Right hindlimb (tissue), 1 donor: ENCODE measurements at regions not wholly inside any gene's neighbourhood (a gene's known extent, or its start where the extent isn't known, plus 50 kb on each side); places are given as distances from the start of the nearest gene placed in this dataset.

Source experiments
- DNase-seq: peaks from one replicate; pipeline ENCODE4 v3.0.0-alpha.2; 2018

DNA sequence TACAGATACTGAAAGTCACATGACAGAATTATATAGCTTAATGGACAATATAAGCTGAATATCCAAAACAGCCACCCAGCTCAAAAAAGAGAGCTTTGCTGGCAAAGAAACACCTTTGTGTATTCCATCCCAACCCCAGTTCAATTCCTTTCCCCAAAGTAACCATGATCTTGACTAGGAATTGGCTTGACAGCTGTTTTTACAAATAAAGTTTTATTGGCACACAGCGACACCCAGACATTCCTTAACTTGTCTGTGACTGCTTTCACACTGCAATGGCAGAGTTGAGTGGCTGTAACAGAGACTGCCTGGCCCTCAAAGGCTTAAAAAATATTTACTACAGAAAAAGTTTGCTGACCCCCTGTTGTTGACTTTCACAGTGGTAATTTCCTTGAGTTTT is 264.0 kb upstream of the TSHZ2 start:
- DNase-seq: no peak

DNA sequence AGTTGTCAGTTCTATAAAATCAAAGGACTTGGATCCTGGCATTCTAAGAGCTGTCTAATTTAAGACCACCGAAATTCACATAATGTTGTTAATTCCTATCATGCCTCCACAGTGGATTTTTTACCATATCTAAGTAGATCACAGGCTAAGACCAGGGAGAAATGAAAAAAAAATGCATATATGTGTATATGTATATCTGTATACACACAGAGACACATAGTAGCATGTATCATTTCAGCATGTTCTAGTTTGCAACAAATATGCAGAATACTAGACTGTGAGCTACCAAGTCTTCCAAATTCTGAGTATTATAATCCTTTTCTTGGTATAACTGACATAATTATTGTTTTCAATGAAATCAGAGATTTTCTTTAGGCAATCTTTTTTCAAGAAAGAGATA is 267.6 kb upstream of the TSHZ2 start:
- no peak for DNase-seq

DNA sequence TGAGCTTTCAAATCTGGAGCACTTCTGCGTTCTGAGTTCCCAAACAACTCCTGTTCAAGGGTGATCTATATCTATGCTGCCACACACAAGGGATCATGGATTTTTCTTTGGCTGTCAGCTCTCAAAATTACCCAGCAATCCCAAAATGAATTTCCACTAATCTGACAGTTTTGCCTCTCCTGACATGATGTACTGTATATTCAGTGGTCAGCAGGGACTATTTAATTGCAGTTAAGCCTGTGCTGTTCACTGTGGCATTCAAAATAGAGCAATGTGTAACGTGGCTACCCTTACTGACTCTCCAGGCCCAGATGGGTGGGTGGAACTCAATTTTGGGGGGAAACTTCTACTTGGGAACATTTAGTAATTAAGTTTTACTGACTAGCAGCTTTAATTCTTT is 283.8 kb upstream of the TSHZ2 start:
- no peak for DNase-seq

DNA sequence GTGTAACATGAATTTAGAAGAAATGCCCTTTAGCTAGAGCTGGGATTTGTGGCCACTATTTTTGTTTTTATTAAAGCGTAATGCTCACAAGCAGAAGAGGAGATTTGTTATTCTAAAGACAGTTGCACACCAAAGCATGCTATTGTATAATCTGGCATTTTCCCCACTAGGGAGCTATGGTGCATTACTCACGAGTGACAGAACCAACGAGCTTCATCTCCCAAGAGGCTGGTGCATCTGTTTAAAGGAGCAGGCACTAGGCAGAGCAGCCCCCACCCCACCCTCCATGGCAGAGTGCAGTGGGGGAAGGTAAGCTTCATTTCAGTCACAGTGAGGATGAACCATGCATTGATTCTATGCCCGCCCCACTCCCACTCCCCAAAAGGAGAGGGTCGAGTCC is 287.3 kb upstream of the TSHZ2 start:
- no peak for DNase-seq

DNA sequence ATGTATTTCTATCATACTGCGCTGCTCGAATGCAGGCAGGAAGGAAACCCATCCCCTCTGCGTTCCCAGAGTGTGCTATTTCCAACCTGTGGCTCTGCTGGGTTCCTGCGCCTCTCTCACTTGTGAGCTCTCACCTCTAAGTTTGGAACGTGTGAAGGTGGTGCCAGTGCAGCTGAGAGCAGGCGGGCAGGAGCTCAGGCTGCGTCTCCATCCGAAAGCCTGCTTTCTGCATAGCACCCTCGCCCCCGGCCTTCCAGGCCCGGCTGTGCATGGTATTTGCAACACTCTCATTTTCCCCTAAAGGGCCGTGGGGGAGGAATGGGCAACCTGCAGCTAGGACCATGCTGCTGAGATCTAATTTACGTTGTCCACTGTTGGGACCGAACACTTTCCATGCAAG is 288.0 kb upstream of the TSHZ2 start:
- DNase-seq: no peak

DNA sequence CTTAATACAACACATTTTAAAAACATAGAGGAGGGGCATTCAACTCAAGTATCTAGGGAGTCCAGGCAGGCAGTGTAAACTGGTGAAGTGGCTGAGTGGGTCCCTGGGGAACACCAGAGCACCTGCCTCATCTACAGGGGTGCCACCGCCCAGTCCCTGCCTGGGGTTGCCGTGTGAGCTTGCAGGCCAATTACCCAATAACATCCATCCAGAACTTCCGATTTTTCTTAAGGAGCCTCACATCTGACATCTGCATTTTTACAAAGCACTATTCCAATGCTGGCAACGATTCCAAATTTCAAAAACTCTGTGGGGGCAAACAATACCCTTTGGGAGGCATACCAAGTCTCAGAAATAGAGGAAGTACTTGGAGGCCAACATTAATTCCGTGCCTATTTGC is 288.4 kb upstream of the TSHZ2 start:
- DNase-seq: no peak

DNA sequence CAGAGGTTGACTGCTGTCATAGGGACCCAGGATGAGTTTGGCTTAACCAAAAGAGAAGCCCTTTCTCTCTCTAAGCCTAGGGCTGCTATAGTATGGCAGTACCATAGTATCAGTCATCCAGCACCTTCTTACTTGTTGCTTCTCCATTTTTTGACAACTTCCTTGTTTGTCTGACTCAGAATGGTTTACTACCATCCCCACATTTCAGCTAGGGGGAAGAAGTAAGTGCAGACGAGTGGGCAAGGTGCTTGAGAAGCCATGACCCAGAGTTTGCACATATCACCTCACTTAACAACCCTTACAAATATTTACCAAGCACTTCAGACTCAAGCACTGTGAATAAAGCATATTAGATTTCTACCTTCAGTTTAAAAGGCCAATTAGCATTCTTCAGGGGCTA is 289.9 kb upstream of the TSHZ2 start:
- DNase-seq: no peak

DNA sequence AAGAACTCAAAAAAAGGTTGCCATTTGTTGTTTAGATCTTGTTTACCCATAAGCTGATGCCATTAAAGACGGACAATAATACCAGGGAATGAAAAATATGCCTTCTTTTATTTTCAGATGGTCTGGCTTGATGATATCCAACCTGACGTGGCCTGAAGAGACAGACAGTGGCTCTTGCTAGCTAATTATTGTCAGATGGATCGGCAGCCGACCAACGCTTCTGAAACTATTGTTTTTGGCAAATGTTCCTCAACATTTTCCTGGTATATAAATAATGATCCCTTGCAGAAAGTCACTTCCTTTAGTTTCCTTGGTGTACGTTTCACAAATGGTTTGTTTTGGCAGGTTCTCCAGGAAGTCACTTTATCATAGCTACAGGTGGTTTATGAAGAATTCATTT is 290.9 kb upstream of the TSHZ2 start:
- no peak for DNase-seq

DNA sequence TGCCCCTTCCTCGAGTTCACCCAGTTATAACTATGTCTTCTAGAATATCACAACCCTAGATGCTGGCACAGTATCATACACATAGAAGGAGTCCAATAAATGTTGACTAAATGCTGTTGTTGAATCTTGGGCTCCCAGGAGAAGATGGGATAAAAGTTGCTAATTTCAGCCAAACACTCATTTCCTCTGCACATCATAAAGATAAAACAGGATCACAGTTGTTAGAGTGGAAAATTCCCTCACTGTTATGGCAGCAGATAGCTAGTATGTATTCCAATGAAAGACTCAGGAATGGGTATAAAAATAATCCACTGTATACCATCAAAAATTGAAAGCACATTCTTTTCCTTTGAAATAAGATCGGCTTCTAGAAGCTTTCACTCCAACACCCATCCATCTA is 294.9 kb upstream of the TSHZ2 start:
- no peak for DNase-seq

DNA sequence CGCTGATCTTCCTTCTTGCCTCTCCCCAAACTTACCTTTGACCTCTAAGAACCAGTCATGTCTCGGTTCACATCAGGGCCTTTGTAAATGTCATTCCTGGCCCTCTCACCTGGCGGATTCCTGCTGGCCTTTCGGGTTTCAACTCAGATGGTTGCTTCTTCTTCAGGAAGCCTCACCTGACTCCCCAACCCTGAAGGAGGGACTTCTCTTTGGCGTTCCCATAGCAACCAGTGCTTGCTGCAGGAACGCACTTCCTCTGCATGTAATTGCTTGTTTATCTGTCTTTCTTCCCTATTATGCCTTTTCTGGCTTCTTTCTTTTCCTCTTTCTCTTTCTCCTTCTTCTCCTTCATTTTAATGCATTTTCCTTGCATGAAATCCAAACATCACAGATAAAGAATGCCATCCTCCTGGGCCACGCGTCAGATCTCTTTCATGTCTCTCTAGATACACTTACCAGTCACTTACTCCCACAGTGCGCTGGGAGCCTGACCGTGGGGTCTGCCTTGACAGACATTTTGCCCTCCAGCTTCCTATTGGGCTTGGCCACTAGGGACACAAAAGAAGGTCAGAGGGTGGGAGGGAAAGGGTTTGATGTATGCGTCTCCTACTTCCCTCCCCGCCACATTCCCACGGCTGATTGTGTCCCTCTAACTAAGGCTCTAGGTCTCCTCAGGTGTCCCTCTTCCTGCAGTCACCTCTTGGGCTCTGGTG is 295.7 kb upstream of the TSHZ2 start:
- no peak for DNase-seq

DNA sequence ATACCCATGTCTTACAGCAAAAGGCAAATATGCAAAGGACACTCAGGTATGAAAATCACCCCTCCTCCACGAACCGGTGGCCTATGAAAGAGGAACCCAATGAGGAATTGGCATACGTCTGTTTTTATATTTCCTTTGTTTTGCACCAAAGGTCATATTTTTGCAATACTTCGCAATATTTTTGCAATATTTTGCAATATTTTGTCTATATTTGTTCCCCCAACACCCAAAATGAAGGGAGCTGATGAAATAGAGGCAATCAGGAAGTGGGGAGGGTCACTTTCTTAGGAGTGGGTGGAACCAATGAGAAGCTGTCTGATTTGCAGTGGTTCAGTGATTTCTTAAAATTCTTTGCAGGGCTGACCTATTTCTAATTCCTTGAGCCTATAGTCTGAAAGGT is 296.8 kb upstream of the TSHZ2 start:
- DNase-seq: no peak

DNA sequence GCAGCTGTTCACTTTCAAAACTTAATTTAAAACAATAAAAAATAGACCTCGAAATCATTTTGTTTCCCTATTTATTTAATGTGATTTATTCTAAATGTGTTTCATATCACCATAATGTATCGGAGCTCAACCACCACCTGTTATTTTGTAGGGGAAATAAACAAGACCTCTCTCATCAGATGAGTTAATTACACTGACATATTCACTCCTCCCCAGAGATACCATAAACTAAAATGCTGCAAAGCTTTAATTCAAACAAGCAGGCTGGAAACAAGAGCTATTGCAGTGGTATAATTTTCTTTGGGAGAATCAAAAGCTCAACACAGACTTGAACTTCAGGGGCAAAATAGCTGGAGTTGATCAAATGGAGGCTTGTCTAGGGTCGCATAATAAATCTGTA is 303.5 kb upstream of the TSHZ2 start:
- no peak for DNase-seq

DNA sequence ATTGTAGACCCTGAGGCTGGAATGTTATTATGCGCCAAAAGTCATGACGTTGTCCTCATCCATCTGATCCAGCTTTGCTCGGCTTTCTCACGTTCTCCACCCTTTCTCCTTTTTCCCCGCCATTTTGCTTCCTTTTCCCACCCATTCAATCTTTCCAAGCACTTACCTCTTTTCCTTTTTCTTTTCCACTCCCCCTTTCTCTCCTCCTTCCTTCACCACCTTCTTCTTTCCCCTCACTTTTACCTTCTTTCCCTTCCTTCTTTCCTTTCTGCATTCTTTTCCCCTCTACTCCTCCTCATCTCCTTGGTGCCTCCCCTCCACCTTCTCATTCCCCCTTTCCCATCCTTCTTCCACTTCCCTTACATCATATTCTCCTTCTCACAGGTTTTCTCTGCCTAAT is 304.8 kb upstream of the TSHZ2 start:
- DNase-seq: no peak

DNA sequence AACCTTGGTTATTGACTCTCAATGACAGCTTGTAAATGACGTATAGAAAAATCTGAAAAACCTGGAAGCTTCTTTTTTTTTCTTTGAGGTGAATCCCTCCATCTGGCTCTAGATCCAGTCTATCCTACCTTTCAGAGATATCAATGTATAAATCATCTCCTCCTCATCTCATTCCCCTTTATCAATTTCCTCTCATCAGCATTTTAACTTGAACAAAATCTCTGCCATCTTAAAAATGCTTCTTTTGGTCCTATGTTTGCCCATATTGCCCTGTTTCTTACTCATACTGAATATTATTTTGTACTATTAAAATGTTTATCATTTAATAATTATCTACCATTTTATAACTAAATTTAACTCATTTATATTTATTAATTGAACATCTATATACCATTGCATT is 306.7 kb upstream of the TSHZ2 start:
- no peak for DNase-seq

DNA sequence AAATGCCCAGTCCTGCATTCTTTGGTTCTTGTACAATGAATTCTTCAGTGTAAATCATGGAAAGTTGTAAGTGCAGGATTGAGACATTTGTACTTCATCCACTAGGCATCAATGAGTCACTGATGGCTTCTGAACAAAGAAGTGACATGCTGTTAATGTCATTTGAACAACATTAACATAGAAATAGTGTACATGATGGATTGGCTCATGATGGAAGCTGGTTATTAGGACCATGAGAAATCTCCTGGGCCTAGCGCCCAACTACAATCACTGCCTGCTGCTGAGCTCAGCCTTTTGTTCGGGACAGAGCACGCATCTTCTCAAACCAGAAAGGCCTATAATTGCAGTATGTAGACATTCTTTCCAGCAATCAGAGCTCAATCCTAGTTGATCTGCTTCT is 316.8 kb upstream of the TSHZ2 start:
- no peak for DNase-seq

DNA sequence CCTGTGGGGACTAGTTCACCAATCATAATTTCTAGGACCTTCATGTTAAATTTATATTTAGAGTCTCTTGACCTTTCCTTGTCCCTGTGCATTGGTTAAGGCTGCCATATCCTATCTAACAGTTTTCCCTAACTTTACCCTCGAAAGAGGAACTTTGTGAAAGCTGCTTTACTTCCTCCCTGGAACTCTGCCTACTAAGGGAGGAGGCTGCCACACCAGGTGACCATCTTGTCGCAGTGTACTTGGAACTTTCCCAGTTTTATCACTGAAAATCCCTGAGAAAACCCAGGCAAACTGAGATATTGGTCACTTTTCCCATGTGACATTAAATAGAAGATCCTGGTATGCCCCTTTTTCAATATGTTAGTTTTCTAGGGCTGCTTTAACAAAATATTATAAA is 317.6 kb upstream of the TSHZ2 start:
- DNase-seq: no peak

DNA sequence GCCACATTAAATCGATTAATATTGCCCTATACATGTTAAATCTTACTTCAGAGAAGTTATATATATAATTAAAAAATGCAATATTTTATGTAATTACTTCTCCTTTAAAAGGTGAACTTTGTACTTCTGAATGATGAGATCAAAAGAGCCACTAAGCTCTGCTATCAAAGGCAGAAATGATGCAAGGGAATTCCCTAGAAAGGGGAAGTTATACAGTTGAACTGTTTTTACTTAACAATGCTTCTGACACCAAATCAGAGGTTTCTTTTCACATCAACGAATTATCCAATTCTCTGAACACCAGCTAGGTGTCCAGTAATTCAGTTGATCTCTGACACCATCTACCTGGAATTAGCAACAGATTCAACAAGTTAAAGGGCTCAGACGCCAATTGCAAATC is 319.9 kb upstream of the TSHZ2 start:
- no peak for DNase-seq

DNA sequence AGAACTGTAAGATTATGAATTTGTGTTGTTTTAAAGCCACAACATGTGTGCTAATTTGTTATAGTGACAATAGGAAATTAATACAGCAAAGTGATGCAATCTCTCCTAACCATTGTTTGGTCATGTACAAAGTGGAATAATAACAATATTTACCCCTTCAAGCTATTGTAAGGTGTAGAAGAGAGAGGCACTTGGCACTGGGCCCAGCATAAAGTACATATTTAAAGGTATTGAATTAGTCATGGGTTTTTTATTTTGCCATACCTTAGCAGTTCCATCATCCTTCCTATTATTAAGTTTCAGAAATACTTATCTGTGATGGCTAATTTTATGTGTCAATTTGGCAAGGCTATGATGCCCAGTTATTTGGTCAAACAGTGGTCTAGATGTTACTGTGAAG is 322.4 kb upstream of the TSHZ2 start:
- no peak for DNase-seq

DNA sequence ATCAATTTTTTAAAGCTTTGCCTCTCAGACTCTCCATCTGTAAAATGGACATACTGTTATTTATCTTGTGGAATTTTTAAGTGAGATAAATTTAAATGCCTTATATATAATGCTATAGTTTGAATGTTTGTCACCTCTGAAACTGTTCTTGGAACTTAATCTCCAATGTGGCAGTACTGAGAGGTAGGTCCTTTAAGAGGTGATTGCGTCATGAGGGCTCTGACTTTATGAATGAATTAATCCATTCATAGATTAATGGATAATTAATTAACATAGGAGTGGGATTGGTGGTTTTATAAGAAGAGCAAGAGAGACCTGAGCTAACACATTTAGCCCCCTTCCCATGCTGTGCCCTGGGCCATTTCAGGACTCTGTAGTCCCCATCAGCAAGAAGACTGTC is 326.3 kb upstream of the TSHZ2 start:
- DNase-seq: no peak

DNA sequence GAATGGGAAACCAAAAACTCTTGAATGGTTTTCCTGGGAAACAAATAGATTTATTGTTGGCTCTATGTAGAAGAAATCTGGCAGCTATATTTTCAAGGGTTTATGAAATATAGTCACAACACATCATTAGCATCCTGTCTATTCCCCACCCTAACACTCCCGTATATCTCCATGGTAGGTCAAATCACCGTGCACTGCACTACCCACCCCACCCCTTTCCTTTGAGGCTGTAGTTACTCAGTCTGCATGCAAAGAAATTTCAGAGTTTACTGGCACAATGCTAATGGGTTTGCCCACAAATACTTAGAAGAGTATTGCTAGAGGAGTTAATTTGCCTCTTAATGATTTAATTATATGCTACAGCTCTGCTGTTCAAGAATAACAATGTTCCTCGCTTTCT is 329.1 kb upstream of the TSHZ2 start:
- no peak for DNase-seq

DNA sequence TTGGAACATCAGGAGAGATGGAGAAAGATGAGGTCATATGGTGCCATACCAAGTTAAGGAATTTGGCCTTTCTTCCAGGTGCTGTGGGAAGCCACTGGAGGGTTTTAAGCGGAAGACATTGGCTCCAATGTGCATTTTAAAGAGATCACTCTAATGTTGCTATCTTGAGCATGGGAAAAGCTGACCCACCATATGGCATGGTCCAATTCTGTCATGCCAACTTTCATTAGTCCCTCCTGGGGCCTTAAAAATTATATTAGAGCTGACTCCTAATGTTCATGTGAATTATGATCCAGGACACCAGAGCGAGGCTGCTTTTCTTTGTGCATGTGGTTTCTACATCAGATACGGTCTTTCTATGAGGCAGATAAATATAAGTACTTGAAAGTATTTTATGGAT is 335.0 kb upstream of the TSHZ2 start:
- no peak for DNase-seq

DNA sequence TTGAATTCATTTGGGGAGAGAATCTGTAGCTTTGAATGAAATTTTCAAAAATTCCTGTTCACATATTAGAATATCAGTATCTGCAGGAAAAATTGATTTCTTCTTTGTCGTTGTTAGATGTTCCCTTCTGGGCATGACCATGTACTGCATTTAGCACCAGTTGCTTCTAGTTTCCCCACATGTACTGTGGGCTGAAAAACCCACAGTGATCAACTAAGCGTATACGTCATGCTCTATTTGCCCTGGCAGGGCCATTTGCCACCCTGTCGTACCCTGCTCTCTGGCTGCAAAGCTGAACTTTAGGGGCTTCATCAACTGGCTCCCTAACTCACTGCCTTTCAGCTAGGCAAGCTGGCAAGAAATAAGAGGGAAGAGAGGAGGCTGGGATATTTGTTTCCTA is 340.7 kb upstream of the TSHZ2 start:
- DNase-seq: no peak

DNA sequence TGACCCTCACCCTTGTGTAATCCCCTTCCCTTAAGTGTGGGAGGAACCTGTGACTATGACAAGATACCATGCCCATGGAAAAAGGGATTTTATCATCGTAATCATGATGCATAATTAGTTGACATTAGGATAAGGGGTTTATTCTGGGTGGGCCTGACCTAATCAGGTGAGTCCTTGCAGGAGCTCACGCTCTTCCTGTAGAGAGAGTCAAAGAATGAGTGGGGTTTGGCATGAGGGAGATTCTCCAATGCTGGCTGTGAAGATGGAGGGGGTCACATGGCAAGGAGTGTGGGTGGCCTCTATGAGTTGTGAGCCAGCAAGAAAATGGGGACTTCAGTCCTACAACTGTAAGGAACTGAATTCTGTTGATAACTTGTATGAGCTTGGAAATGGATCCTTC is 342.0 kb upstream of the TSHZ2 start:
- no peak for DNase-seq

DNA sequence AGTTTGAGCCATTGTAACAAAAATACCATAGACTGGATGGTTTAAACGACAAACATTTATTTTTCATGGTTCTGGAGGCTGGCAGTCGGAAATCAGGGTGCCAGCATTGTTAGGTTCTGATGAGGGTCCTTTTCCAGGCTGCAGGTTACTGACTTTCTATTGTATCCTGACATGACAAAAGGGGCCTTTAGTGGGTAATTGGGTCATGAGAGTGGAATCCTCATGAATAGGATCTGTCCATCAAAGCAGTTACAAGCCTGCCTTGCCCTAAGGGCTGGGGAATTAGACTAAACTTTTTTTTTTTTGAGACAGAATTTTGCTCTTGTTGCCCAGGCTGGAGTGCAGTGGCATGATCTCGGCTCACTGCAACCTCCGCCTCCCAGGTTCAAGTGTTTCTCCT is 347.9 kb upstream of the TSHZ2 start:
- DNase-seq: no peak

DNA sequence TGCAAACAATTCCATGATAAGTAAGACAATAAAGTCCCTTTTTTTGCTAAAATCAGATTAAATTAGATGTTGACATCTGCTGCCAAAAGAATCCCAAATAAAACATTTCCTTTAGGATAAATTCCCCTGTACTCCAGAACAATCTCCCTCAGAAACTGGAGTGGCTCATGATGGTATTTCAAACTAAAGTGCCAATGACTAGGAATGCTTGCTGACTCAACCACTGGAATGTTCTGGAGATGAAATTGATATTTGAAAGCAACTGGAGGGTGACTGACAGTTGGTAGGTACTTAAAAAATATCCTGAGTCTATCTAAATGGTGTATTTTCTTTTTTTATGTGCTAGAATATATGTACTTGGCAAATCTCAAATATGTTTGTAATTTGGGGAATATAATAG is 350.1 kb upstream of the TSHZ2 start:
- no peak for DNase-seq

DNA sequence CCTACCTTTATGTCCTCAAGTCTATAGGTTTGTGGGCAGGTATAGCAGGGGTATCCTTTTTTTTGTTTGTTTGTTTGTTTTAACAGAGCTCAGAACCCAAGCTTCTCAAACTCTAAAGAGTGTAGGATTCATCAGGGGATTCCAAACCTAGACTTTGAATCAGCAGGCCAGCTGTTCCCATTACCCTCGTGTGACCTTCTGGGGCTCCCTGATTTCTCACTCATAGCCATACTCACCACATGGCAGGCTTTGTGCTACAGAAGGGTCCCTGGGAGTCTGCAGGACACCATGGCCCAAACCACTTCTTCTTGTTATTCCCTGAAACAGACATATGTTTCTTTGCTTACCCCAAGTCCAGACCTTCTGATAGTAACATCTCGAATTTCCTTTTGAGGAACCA is 350.8 kb upstream of the TSHZ2 start:
- DNase-seq: no peak
